ENCODE measurements at regions not wholly inside any gene's neighbourhood (a gene's known extent, or its start where the extent isn't known, plus 50 kb on each side); places are given as distances from the start of the nearest gene placed in this dataset.

- TF ChIP-seq TAF1 (IDR thresholded peaks at IDR 0.05; ENCODE audit: borderline replicate concordance, insufficient read depth, low read length) (no peak), POLR2AphosphoS5 (IDR thresholded peaks at IDR 0.05; ENCODE audit: low read depth, low read length) (no peak), REST (IDR thresholded peaks at IDR 0.05; ENCODE audit: insufficient read depth in 1 of 2, low read depth in 2 of 2, low read length in 2 of 2) (no peak), FOXP2 (optimal IDR thresholded peaks at IDR 0.05; ENCODE audit: borderline replicate concordance, extremely low read depth, extremely low read length, insufficient read depth) (no peak), SIN3A (IDR thresholded peaks at IDR 0.05; ENCODE audit: borderline replicate concordance, insufficient read depth, low read length) (no peak)
Measured at GRCh38 chr19:34580408-34580807, 96.6 kb downstream of the SCGB2B2 start.

Data from PFSK-1 (cell line).